ENCODE measurements at regions not wholly inside any gene's neighbourhood (a gene's known extent, or its start where the extent isn't known, plus 50 kb on each side); places are given as distances from the start of the nearest gene placed in this dataset.

DNA sequence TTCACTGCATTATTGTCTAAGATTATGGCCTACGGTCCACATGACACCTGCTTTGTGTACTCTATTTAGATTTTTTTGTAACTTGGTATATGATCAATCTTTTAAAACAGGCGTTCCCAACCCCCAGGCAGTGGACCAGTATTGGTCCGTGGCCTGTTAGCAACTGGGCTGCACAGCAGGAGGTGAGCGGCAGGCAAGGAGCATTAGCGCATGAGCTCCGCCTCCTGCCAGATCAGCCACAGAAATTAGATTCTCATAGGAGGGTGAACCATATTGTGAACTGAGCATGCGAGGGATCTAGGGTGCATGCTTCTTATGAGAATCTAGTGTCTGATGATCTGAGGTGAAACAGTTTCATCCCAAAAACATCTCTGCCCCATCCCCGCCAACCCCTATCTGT, 228.4 kb upstream of the NR5A2 start:
- Histone ChIP-seq H3K27ac (no peak overlapping the region), H3K4me3 (no peak overlapping the region), H3K36me3 (no peaks in the 10 kb centered on the region), H3K4me1 (peaks cover 0 to 5% (median 0%) of the 10 kb centered on the region in 3 donors), H3K9me3 (no peaks in the 10 kb centered on the region), H3K27me3 (no peaks in the 10 kb centered on the region)
- ATAC-seq, result no peak
- intact Hi-C loops (cut with DNase I), result no loop called here
- WGBS, 2 donors, result 94% methylated on average over 8 of the region's 8 CpGs
- FAIRE-seq, result no peak
- TF ChIP-seq, protein P1, sequence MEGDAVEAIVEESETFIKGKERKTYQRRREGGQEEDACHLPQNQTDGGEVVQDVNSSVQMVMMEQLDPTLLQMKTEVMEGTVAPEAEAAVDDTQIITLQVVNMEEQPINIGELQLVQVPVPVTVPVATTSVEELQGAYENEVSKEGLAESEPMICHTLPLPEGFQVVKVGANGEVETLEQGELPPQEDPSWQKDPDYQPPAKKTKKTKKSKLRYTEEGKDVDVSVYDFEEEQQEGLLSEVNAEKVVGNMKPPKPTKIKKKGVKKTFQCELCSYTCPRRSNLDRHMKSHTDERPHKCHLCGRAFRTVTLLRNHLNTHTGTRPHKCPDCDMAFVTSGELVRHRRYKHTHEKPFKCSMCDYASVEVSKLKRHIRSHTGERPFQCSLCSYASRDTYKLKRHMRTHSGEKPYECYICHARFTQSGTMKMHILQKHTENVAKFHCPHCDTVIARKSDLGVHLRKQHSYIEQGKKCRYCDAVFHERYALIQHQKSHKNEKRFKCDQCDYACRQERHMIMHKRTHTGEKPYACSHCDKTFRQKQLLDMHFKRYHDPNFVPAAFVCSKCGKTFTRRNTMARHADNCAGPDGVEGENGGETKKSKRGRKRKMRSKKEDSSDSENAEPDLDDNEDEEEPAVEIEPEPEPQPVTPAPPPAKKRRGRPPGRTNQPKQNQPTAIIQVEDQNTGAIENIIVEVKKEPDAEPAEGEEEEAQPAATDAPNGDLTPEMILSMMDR (IDR thresholded peaks at IDR 0.05), result no peak
- DNase-seq, result no peak

DNA sequence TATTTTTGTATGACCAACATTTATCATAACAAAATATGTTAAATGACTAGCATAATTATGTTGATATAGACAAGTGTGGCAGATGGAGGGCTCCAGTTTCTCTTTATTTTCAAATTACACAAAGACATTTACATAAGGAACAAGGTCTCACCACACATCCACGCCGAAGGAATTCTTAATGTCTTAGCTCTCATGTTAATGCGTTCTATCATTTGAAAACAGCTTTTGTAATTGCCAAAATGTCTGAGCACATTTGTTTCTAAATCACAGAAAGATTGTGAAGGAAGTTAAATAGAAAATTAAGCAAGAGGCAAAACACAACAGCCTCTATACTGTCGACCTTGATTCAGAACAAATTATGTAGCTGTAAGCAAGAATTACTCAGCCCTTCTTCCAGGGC, 223.0 kb upstream of the NR5A2 start:
- no peak for FAIRE-seq
- H3K9me3 ChIP-seq, result no peaks in the 10 kb centered on the region
- intact Hi-C loops (cut with DNase I), result no loop called here
- DNase-seq, result no peak
- H3K27ac ChIP-seq, result no peak overlapping the region
- H3K4me3 ChIP-seq, result no peak overlapping the region
- H3K4me1 ChIP-seq, result no peaks in the 10 kb centered on the region
- H3K36me3 ChIP-seq, result no peaks in the 10 kb centered on the region
- ATAC-seq, result no peak
- no peaks in the 10 kb centered on the region for H3K27me3 ChIP-seq
- TF ChIP-seq, protein P1 (IDR thresholded peaks at IDR 0.05), result no peak
- 62% methylated on average over 4 of the region's 4 CpGs for WGBS, 2 donors

- Histone ChIP-seq H3K4me3 (no peak overlapping the region), H3K27me3 (no peaks in the 10 kb centered on the region), H3K9me3 (no peaks in the 10 kb centered on the region), H3K27ac (no peak overlapping the region), H3K4me1 (no peaks in the 10 kb centered on the region), H3K36me3 (no peaks in the 10 kb centered on the region)
- TF ChIP-seq, protein P1 (IDR thresholded peaks at IDR 0.05), result no peak
- 80 to 94% methylated on average over 2 of the region's 2 CpGs for WGBS, 2 donors
- FAIRE-seq, result no peak
- no peak for ATAC-seq
- no peak for DNase-seq
- intact Hi-C loops (cut with DNase I), result no loop called here
Measured at GRCh38 chr1:199808110-199808870, 219.2 kb upstream of the NR5A2 start.

- ATAC-seq (no peak), DNase-seq (no peak), FAIRE-seq (no peak)
- intact Hi-C loops (cut with DNase I), result no loop called here
- H3K4me3 ChIP-seq, result no peak overlapping the region
- H3K4me1 ChIP-seq, result no peaks in the 10 kb centered on the region
- no peak overlapping the region for H3K27ac ChIP-seq
- H3K27me3 ChIP-seq, result no peaks in the 10 kb centered on the region
- no peaks in the 10 kb centered on the region for H3K36me3 ChIP-seq
- H3K9me3 ChIP-seq, result no peaks in the 10 kb centered on the region
- 58 to 97% methylated on average over 1 of the region's 1 CpG for WGBS, 2 donors
- TF ChIP-seq, protein P1 (IDR thresholded peaks at IDR 0.05), result no peak
Measured at GRCh38 chr1:199809311-199809710, 218.2 kb upstream of the NR5A2 start.

- FAIRE-seq, result no peak
- no peaks in the 10 kb centered on the region for H3K4me1 ChIP-seq
- H3K9me3 ChIP-seq, result no peaks in the 10 kb centered on the region
- no peak for ATAC-seq
- TF ChIP-seq, protein P1 (IDR thresholded peaks at IDR 0.05), result no peak
- H3K36me3 ChIP-seq, result no peaks in the 10 kb centered on the region
- intact Hi-C loops (cut with DNase I), result no loop called here
- DNase-seq, result no peak
- 91 to 92% methylated on average over 5 of the region's 5 CpGs for WGBS, 2 donors
- H3K4me3 ChIP-seq, result no peak overlapping the region
- H3K27me3 ChIP-seq, result no peaks in the 10 kb centered on the region
- no peak overlapping the region for H3K27ac ChIP-seq
Measured at GRCh38 chr1:199811163-199811562, 216.3 kb upstream of the NR5A2 start.
